Activated T-cell treated with anti-CD3 and anti-CD28 coated beads, Interleukin-2, amount 50 U/mL, for 24 hours (primary cell): ENCODE measurements at regions not wholly inside any gene's neighbourhood (a gene's known extent, or its start where the extent isn't known, plus 50 kb on each side); places are given as distances from the start of the nearest gene placed in this dataset.
"Not testable (repeated sequence)": the region's sequence is repeated elsewhere in the genome, so short reads cannot be mapped to it uniquely, and the experiment has no call there.

ENCODE experiments used
- DNase-seq: peaks from one replicate; pipeline ENCODE4 v3.0.0-alpha.2; 2020
- H3K27ac Mint-ChIP-seq: 2 replicates; pipeline ENCODE4 v1.8.0; 2020; ENCODE audit warnings: mild to moderate bottlenecking, mixed read lengths
- H3K27me3 Mint-ChIP-seq: 2 replicates; pipeline ENCODE4 v1.8.0; 2020; ENCODE audit warnings: mixed read lengths
- H3K36me3 Mint-ChIP-seq: 2 replicates; pipeline ENCODE4 v1.8.0; 2020; ENCODE audit warnings: low read depth, mixed read lengths
- H3K4me1 Mint-ChIP-seq: 2 replicates; pipeline ENCODE4 v1.8.0; 2020; ENCODE audit warnings: low read depth, mixed read lengths
- H3K4me3 Mint-ChIP-seq: 2 replicates; pipeline ENCODE4 v1.8.0; 2020; ENCODE audit warnings: mild to moderate bottlenecking, moderate library complexity, mixed read lengths
- H3K9me3 Mint-ChIP-seq: 2 replicates; pipeline ENCODE4 v1.8.0; 2020; ENCODE audit warnings: mixed read lengths

- Mint-ChIP-seq H3K36me3 (no peaks in the 10 kb centered on the region), H3K4me1 (no peaks in the 10 kb centered on the region)
Measured at GRCh38 chr7:113763226-113763625, 155.6 kb downstream of the PPP1R3A start.

GRCh38 chr7:113756250-113756649 lies 162.6 kb downstream of the PPP1R3A start:
- H3K4me1 Mint-ChIP-seq = no peaks in the 10 kb centered on the region
- H3K27ac Mint-ChIP-seq = no peak overlapping the region
- H3K9me3 Mint-ChIP-seq = peaks cover 10% of the 10 kb centered on the region
- no peaks in the 10 kb centered on the region for H3K36me3 Mint-ChIP-seq
- no peaks in the 10 kb centered on the region for H3K27me3 Mint-ChIP-seq
- no peak for DNase-seq
- H3K4me3 Mint-ChIP-seq = no peak overlapping the region

More at GRCh38 chr7:113763226-113763625, 155.6 kb downstream of the PPP1R3A start:
- H3K27me3 Mint-ChIP-seq = no peaks in the 10 kb centered on the region
- no peak overlapping the region for H3K27ac Mint-ChIP-seq
- H3K9me3 Mint-ChIP-seq = no peaks in the 10 kb centered on the region
- no peak overlapping the region for H3K4me3 Mint-ChIP-seq
- DNase-seq = no peak

- no peak overlapping the region for H3K27ac Mint-ChIP-seq
- H3K27me3 Mint-ChIP-seq = no peaks in the 10 kb centered on the region
- no peak overlapping the region for H3K4me3 Mint-ChIP-seq
- H3K4me1 Mint-ChIP-seq = no peaks in the 10 kb centered on the region
- no peak for DNase-seq
- H3K9me3 Mint-ChIP-seq = peaks cover 7% of the 10 kb centered on the region
- no peaks in the 10 kb centered on the region for H3K36me3 Mint-ChIP-seq
Measured at GRCh38 chr7:113752689-113753088, 166.1 kb downstream of the PPP1R3A start.

- no peak overlapping the region for H3K27ac Mint-ChIP-seq
- H3K4me3 Mint-ChIP-seq = no peak overlapping the region
- H3K27me3 Mint-ChIP-seq = no peaks in the 10 kb centered on the region
Measured at GRCh38 chr7:113752289-113752688, 166.5 kb downstream of the PPP1R3A start.

GRCh38 chr7:113751547-113751946 lies 167.3 kb downstream of the PPP1R3A start:
- H3K9me3 Mint-ChIP-seq = peaks cover 2% of the 10 kb centered on the region
- no peaks in the 10 kb centered on the region for H3K27me3 Mint-ChIP-seq
- H3K36me3 Mint-ChIP-seq = no peaks in the 10 kb centered on the region
- DNase-seq = no peak
- no peak overlapping the region for H3K4me3 Mint-ChIP-seq
- no peaks in the 10 kb centered on the region for H3K4me1 Mint-ChIP-seq
- no peak overlapping the region for H3K27ac Mint-ChIP-seq

More at GRCh38 chr7:113752289-113752688, 166.5 kb downstream of the PPP1R3A start:
- Mint-ChIP-seq H3K36me3 (no peaks in the 10 kb centered on the region), H3K4me1 (no peaks in the 10 kb centered on the region), H3K9me3 (peaks cover 3% of the 10 kb centered on the region)
- DNase-seq = no peak

- H3K27ac Mint-ChIP-seq, H3K9me3 Mint-ChIP-seq, H3K4me1 Mint-ChIP-seq, H3K27me3 Mint-ChIP-seq, H3K4me3 Mint-ChIP-seq, DNase-seq, H3K36me3 Mint-ChIP-seq: not testable (repeated sequence)
Measured at GRCh38 chr7:113748385-113748784, 170.4 kb downstream of the PPP1R3A start.

GRCh38 chr7:113742946-113743431 lies 175.8 kb downstream of the PPP1R3A start:
- H3K4me3 Mint-ChIP-seq, H3K27me3 Mint-ChIP-seq, DNase-seq, H3K27ac Mint-ChIP-seq, H3K4me1 Mint-ChIP-seq, H3K36me3 Mint-ChIP-seq, H3K9me3 Mint-ChIP-seq: not testable (repeated sequence)

GRCh38 chr7:113742377-113742776 lies 176.4 kb downstream of the PPP1R3A start:
- no peak overlapping the region for H3K27ac Mint-ChIP-seq
- no peak overlapping the region for H3K4me3 Mint-ChIP-seq
- H3K4me1 Mint-ChIP-seq = no peaks in the 10 kb centered on the region
- peaks cover 5% of the 10 kb centered on the region for H3K9me3 Mint-ChIP-seq
- no peaks in the 10 kb centered on the region for H3K27me3 Mint-ChIP-seq
- no peak for DNase-seq
- H3K36me3 Mint-ChIP-seq = no peaks in the 10 kb centered on the region

GRCh38 chr7:113731571-113731970 lies 187.2 kb downstream of the PPP1R3A start:
- no peaks in the 10 kb centered on the region for H3K27me3 Mint-ChIP-seq
- H3K4me3 Mint-ChIP-seq = no peak overlapping the region
- no peaks in the 10 kb centered on the region for H3K9me3 Mint-ChIP-seq
- H3K4me1 Mint-ChIP-seq = no peaks in the 10 kb centered on the region
- no peak for DNase-seq
- no peaks in the 10 kb centered on the region for H3K36me3 Mint-ChIP-seq
- no peak overlapping the region for H3K27ac Mint-ChIP-seq

GRCh38 chr7:113730309-113730955 lies 188.4 kb downstream of the PPP1R3A start:
- no peak for DNase-seq
- Mint-ChIP-seq H3K27ac (no peak overlapping the region), H3K9me3 (no peaks in the 10 kb centered on the region), H3K4me3 (no peak overlapping the region), H3K27me3 (no peaks in the 10 kb centered on the region), H3K36me3 (no peaks in the 10 kb centered on the region), H3K4me1 (no peaks in the 10 kb centered on the region)

- no peak for DNase-seq
- no peak overlapping the region for H3K27ac Mint-ChIP-seq
- H3K4me1 Mint-ChIP-seq = no peaks in the 10 kb centered on the region
- H3K27me3 Mint-ChIP-seq = no peaks in the 10 kb centered on the region
- H3K9me3 Mint-ChIP-seq = no peaks in the 10 kb centered on the region
- no peaks in the 10 kb centered on the region for H3K36me3 Mint-ChIP-seq
- H3K4me3 Mint-ChIP-seq = no peak overlapping the region
Measured at GRCh38 chr7:113727486-113727885, 191.3 kb downstream of the PPP1R3A start.

- no peaks in the 10 kb centered on the region for H3K9me3 Mint-ChIP-seq
- H3K4me1 Mint-ChIP-seq = no peaks in the 10 kb centered on the region
Measured at GRCh38 chr7:113722006-113722405, 196.8 kb downstream of the PPP1R3A start.

GRCh38 chr7:113717739-113718138 lies 201.1 kb downstream of the PPP1R3A start:
- Mint-ChIP-seq H3K36me3 (no peaks in the 10 kb centered on the region), H3K9me3 (no peaks in the 10 kb centered on the region), H3K27ac (no peak overlapping the region), H3K4me3 (no peak overlapping the region), H3K27me3 (no peaks in the 10 kb centered on the region), H3K4me1 (no peaks in the 10 kb centered on the region)
- no peak for DNase-seq

More at GRCh38 chr7:113722006-113722405, 196.8 kb downstream of the PPP1R3A start:
- Mint-ChIP-seq H3K36me3 (no peaks in the 10 kb centered on the region), H3K27ac (no peak overlapping the region), H3K4me3 (no peak overlapping the region), H3K27me3 (no peaks in the 10 kb centered on the region)
- no peak for DNase-seq

- no peaks in the 10 kb centered on the region for H3K4me1 Mint-ChIP-seq
- no peak for DNase-seq
- H3K4me3 Mint-ChIP-seq = no peak overlapping the region
- H3K27me3 Mint-ChIP-seq = no peaks in the 10 kb centered on the region
- no peaks in the 10 kb centered on the region for H3K9me3 Mint-ChIP-seq
- no peaks in the 10 kb centered on the region for H3K36me3 Mint-ChIP-seq
- H3K27ac Mint-ChIP-seq = no peak overlapping the region
Measured at GRCh38 chr7:113715981-113716856, 202.6 kb downstream of the PPP1R3A start.

- H3K4me3 Mint-ChIP-seq = no peak overlapping the region
- H3K9me3 Mint-ChIP-seq = no peaks in the 10 kb centered on the region
- DNase-seq = no peak
- no peaks in the 10 kb centered on the region for H3K4me1 Mint-ChIP-seq
- H3K36me3 Mint-ChIP-seq = no peaks in the 10 kb centered on the region
- H3K27me3 Mint-ChIP-seq = no peaks in the 10 kb centered on the region
- H3K27ac Mint-ChIP-seq = no peak overlapping the region
Measured at GRCh38 chr7:113715262-113715661, 203.5 kb downstream of the PPP1R3A start.
